Muscle of leg (tissue), 3 donors: ENCODE measurements at regions not wholly inside any gene's neighbourhood (a gene's known extent, or its start where the extent isn't known, plus 50 kb on each side); places are given as distances from the start of the nearest gene placed in this dataset.
"Not testable (repeated sequence)": the region's sequence is repeated elsewhere in the genome, so short reads cannot be mapped to it uniquely, and the experiment has no call there.

Experiments
- DNase-seq: peaks from one replicate; pipeline ENCODE4 v3.0.0; 2013
- H3K27ac ChIP-seq: one replicate; pipeline ENCODE4 v1.5.1; 2013; ENCODE audit warnings: mild to moderate bottlenecking, low read length, control low read depth
- H3K27me3 ChIP-seq: one replicate; pipeline ENCODE4 v1.6.1; 2013; ENCODE audit warnings: low read length; ENCODE audit not compliant: control insufficient read depth, insufficient read depth
- H3K36me3 ChIP-seq: one replicate; pipeline ENCODE4 v1.6.1; 2013; ENCODE audit warnings: low read length; ENCODE audit not compliant: control insufficient read depth, insufficient read depth
- H3K4me1 ChIP-seq: one replicate; pipeline ENCODE4 v1.6.1; 2013; ENCODE audit warnings: low read length; ENCODE audit not compliant: control insufficient read depth, insufficient read depth
- H3K4me3 ChIP-seq: one replicate; pipeline ENCODE4 v1.5.1; 2013; ENCODE audit warnings: low read length, control low read depth
- H3K9me3 ChIP-seq: replicated peaks from 2 replicates; pipeline ENCODE4 v1.6.1; 2013; ENCODE audit warnings: low read depth, low read length; ENCODE audit not compliant: control insufficient read depth
- WGBS: methylation state at CpG from one replicate; pipeline ENCODE4 v1.1.5; 2013; ENCODE audit warnings: missing lambda C conversion rate; ENCODE audit not compliant: insufficient coverage; 5-methylcytosine and 5-hydroxymethylcytosine counted together

- Histone ChIP-seq H3K27me3 (no peaks in the 10 kb centered on the region), H3K36me3 (no peaks in the 10 kb centered on the region), H3K4me3 (no peak overlapping the region), H3K4me1 (no peaks in the 10 kb centered on the region), H3K27ac (no peak overlapping the region), H3K9me3 (peaks cover 8% of the 10 kb centered on the region)
- WGBS, result no CpG with 5 or more reads among the region's 2 CpGs
- DNase-seq, result no peak
These were observed 1093.4 kb downstream of the SORCS3 start for GRCh38 chr10:105734479-105734878.

GRCh38 chr10:105733924-105734323 lies 1092.8 kb downstream of the SORCS3 start:
- no peak overlapping the region for H3K27ac ChIP-seq
- H3K27me3 ChIP-seq, result no peaks in the 10 kb centered on the region
- H3K4me3 ChIP-seq, result no peak overlapping the region
- H3K9me3 ChIP-seq, result peaks cover 10% of the 10 kb centered on the region
- DNase-seq, result no peak
- H3K36me3 ChIP-seq, result no peaks in the 10 kb centered on the region
- no peaks in the 10 kb centered on the region for H3K4me1 ChIP-seq

- WGBS, result no CpG with 5 or more reads among the region's 1 CpG
- DNase-seq, result no peak
- peaks cover 5% of the 10 kb centered on the region for H3K9me3 ChIP-seq
- H3K4me3 ChIP-seq, result no peak overlapping the region
- no peak overlapping the region for H3K27ac ChIP-seq
- no peaks in the 10 kb centered on the region for H3K27me3 ChIP-seq
- no peaks in the 10 kb centered on the region for H3K36me3 ChIP-seq
- no peaks in the 10 kb centered on the region for H3K4me1 ChIP-seq
These were observed 1088.3 kb downstream of the SORCS3 start for GRCh38 chr10:105729428-105729827.

- H3K4me1 ChIP-seq, H3K27me3 ChIP-seq, H3K9me3 ChIP-seq, DNase-seq, H3K36me3 ChIP-seq, H3K27ac ChIP-seq, H3K4me3 ChIP-seq: not testable (repeated sequence)
- 82% methylated on average over 2 of the region's 2 CpGs for WGBS
These were observed 1086.5 kb downstream of the SORCS3 start for GRCh38 chr10:105727586-105727985.

- 47% methylated on average over 2 of the region's 2 CpGs for WGBS
These were observed 1086.0 kb downstream of the SORCS3 start for GRCh38 chr10:105727131-105727530.

GRCh38 chr10:105726149-105726548 lies 1085.1 kb downstream of the SORCS3 start:
- Histone ChIP-seq H3K27ac (no peak overlapping the region), H3K36me3 (no peaks in the 10 kb centered on the region), H3K4me1 (no peaks in the 10 kb centered on the region), H3K4me3 (no peak overlapping the region), H3K27me3 (no peaks in the 10 kb centered on the region), H3K9me3 (peaks cover 3% of the 10 kb centered on the region)
- WGBS, result no CpG with 5 or more reads among the region's 3 CpGs
- DNase-seq, result no peak

More at GRCh38 chr10:105727131-105727530, 1086.0 kb downstream of the SORCS3 start:
- H3K36me3 ChIP-seq, result no peaks in the 10 kb centered on the region
- no peaks in the 10 kb centered on the region for H3K4me1 ChIP-seq
- H3K9me3 ChIP-seq, result peaks cover 3% of the 10 kb centered on the region
- no peaks in the 10 kb centered on the region for H3K27me3 ChIP-seq
- no peak for DNase-seq
- no peak overlapping the region for H3K4me3 ChIP-seq
- H3K27ac ChIP-seq, result no peak overlapping the region

GRCh38 chr10:105725007-105725406 lies 1083.9 kb downstream of the SORCS3 start:
- Histone ChIP-seq H3K9me3 (peaks cover 3% of the 10 kb centered on the region), H3K4me1 (no peaks in the 10 kb centered on the region), H3K4me3 (no peak overlapping the region), H3K36me3 (no peaks in the 10 kb centered on the region), H3K27ac (no peak overlapping the region), H3K27me3 (no peaks in the 10 kb centered on the region)
- 72% methylated on average over 5 of the region's 8 CpGs for WGBS
- no peak for DNase-seq

- no peaks in the 10 kb centered on the region for H3K4me1 ChIP-seq
- H3K36me3 ChIP-seq, result no peaks in the 10 kb centered on the region
- no peaks in the 10 kb centered on the region for H3K27me3 ChIP-seq
- no peak for DNase-seq
- peaks cover 2% of the 10 kb centered on the region for H3K9me3 ChIP-seq
- no peak overlapping the region for H3K4me3 ChIP-seq
- H3K27ac ChIP-seq, result no peak overlapping the region
- WGBS, result 92% methylated on average over 2 of the region's 3 CpGs
These were observed 1077.3 kb downstream of the SORCS3 start for GRCh38 chr10:105718207-105718995.

- H3K27me3 ChIP-seq, result no peaks in the 10 kb centered on the region
- 35% methylated on average over 2 of the region's 3 CpGs for WGBS
- no peak overlapping the region for H3K4me3 ChIP-seq
These were observed 1073.6 kb downstream of the SORCS3 start for GRCh38 chr10:105714728-105715127.

GRCh38 chr10:105707603-105708002 lies 1066.5 kb downstream of the SORCS3 start:
- no peak overlapping the region for H3K27ac ChIP-seq
- H3K27me3 ChIP-seq, result no peaks in the 10 kb centered on the region
- H3K4me1 ChIP-seq, result no peaks in the 10 kb centered on the region
- H3K36me3 ChIP-seq, result no peaks in the 10 kb centered on the region
- no CpG with 5 or more reads among the region's 2 CpGs for WGBS
- H3K4me3 ChIP-seq, result no peak overlapping the region
- DNase-seq, result no peak
- peaks cover 4% of the 10 kb centered on the region for H3K9me3 ChIP-seq

More at GRCh38 chr10:105714728-105715127, 1073.6 kb downstream of the SORCS3 start:
- Histone ChIP-seq H3K36me3 (no peaks in the 10 kb centered on the region), H3K9me3 (peaks cover 4% of the 10 kb centered on the region), H3K27ac (no peak overlapping the region), H3K4me1 (no peaks in the 10 kb centered on the region)
- no peak for DNase-seq
